GM19452 (cell line): ENCODE measurements at regions not wholly inside any gene's neighbourhood (a gene's known extent, or its start where the extent isn't known, plus 50 kb on each side); places are given as distances from the start of the nearest gene placed in this dataset.

Experiments used
- ATAC-seq: cut with Tn5 transposase; IDR thresholded peaks from one replicate; pipeline ENCODE4 v1.9.1; 2021; ENCODE audit not compliant: unreplicated experiment

GRCh38 chr15:69529961-69530633 lies 77.5 kb downstream of the RPLP1 start:
- ATAC-seq: no peak

- ATAC-seq: no peak
Measured at GRCh38 chr15:69530991-69531664, 78.5 kb downstream of the RPLP1 start.

DNA sequence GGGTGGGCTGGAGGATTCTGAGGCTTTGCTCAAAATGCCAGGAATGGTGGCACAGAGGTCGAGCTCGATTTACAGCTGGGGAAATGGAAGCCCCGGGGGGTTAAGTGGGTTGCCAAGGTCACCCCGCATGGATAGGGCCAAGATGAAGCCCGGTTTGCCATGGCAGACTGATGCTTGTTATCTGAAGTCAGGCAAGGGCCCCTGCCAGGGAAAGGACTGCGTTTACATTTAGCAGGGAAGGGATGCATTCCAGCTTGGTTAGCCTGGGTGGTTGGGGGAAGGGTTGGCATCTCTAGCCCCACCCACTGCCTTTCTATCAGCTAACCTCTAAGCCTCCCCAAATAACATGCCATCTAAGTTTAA lies 79.0 kb downstream of the RPLP1 start:
- no peak for ATAC-seq

DNA sequence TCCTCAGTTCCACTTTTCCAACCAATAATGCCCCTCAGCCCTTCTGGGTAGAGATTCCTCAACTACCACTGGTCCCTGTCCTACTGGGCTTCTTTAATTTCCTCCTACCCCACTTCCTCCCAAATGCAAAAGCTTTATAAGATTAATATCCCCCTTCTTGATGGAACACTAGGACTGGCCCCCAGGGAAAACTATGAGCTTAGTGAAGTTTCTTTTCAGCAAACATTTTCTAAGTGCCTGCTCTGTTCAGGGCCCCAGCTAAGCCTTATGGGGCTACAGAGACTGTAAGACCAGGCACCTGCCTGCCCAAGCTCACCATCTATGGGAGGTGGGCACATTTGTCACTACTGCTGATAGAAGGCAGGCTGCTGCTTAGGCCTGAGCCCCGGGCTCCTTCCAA lies 79.4 kb downstream of the RPLP1 start:
- ATAC-seq: no peak

GRCh38 chr15:69532856-69533255 lies 80.2 kb downstream of the RPLP1 start:
- ATAC-seq: no peak

- ATAC-seq: no peak
Measured at GRCh38 chr15:69533522-69533921, 80.9 kb downstream of the RPLP1 start.

DNA sequence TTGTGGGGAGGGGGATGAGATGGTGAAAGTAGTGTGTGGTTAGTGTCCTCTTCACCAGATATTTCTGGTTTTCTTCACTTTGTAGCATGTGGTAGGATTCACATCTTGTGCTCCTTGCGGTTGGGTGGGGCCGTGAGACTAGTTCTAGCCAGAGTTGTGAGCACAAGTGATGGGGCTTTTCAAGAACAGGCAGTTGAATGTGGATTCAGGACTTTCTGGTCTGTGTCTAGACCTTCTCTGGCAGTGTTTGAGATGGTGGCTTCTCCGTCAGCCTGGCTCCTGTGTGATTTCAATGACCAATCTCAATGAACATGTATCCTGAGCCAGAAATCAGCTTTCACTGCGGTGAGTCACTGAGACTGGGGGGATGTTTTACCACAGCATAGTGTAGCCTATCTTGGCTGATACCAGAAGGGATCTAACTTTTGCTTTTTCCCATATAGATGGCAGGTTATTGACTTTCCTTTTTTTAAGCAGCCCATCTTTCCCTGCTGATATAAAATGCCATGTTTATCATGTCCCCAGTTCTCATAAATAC lies 82.6 kb downstream of the RPLP1 start:
- ATAC-seq: no peak

- ATAC-seq: no peak
Measured at GRCh38 chr15:69535998-69536397, 83.4 kb downstream of the RPLP1 start.

DNA sequence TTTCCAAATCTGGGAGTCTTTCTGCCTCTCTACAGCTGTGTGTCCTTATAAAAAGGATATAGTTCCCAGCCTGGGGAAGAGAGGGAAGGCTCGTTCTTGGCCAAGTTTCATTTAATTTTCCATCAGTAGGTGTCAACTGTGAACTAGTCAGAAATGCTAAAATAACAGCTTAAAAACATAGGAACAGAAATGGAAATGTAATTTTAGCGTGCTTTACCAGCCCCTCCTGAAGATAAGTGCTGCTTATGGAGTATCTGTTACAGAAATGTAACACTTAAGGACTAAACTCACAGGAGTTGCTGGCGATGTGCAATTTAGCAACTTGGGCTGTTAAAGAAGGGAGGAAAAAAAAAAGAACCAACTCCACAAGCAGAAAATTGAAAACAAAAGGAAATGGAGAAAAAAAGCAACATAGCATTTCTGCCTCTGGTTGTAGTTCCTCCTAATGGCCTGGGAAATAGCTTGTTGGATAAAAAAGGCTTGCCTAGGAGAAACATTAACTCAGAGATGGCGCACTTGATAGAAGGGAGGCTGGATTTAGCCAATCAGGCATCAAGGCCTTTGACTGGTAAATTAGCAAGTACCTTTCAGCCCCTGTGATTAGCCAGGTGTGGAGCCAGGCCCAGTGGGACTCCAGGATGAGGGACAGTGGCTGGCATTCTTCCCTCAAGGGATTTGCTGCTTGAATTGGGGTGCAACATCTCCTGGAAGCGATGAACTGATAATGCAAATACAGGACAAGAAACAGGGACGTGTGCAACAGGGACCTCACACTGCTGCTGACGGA lies 84.3 kb downstream of the RPLP1 start:
- no peak for ATAC-seq

DNA sequence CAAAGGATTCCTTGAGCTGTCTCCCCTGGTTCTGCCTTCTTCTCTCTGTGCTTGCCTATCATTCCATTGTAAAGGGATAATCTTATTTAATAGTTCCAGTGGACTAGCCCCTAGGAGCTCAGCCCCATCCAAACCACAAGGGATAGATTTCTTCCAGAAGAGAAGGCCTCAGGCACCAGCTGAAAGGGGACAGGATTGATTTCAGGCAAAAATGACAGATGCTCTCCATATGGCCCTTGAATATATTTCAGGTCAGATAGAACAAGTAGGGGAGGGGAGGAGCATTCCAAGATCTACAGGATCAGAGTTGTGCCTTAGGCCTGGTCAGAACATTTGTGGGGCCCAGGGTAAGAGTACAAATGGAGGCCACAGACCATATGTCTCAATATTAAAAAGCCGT lies 85.3 kb downstream of the RPLP1 start:
- ATAC-seq: no peak

DNA sequence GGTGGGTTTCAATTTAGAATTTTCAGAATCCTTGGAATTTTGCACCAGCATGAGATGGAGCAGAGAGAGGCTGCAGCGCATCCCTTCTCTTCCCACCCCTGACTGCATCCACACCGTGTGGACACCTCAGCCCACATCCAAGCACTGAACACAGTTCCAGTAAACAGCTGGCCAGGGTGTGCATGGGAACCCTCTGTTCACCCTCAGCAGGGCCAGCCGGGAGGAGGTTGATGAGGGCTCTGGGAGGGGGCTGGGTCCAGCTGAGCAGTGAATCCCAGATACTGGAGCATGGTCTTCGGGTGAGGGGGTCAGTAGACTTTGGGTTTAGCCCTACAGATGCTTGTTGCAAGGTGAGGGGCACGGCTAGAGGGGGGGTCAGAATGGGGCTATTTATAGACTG lies 85.8 kb downstream of the RPLP1 start:
- no peak for ATAC-seq

DNA sequence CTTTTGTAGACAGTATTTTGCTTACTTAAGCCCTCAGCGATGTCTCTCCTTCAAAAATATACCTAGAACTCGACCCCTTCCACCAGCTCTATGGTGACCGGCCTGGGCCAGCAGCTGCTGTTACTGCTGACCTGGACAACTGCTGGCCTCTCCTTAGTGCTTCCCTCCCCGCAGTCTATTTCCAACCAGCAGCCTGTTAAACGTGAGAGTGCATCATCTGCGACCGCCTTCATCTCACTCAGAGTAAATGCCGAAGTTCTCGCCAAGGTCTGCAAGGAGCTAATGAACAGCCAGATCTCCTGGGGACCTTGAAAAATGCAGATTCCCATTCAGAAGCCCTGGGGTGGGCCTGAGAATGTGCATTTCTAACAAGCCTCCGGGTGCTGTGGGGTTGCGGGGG lies 86.7 kb downstream of the RPLP1 start:
- no peak for ATAC-seq

GRCh38 chr15:69540622-69541021 lies 88.0 kb downstream of the RPLP1 start:
- no peak for ATAC-seq

GRCh38 chr15:69542028-69542427 lies 89.4 kb downstream of the RPLP1 start:
- ATAC-seq: no peak

DNA sequence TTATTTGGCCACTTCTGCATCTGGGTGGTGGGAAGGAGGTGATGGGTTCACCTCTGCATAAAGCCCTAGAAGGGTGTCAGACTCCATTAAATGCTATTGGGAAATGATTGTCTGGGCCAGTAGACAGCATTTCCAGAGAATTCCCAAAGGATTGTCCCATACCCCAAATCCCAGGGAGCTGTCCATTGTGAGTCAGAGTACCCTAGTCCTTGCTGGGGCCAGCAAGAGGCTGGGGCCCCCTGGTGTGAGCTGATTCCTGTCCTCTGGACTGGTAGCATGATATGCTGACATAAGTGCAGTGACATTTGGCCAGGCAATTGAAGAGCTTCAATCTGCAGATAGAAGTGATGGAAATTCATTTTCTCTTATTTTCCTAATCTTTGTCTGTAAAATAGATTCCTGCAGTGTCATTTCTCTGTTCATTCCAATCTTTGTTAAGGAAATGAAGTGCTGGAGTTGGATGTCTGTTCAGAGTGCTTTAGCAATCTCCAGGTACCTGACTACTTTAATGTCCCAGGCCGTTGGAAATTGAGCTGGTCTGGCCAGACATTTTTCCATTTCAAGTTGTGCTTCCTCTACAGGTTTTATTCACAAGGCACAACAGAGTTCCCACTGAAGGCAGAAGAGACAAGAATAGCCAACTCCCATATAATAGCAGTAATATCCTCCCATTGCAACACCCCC lies 91.2 kb downstream of the RPLP1 start:
- ATAC-seq: no peak

DNA sequence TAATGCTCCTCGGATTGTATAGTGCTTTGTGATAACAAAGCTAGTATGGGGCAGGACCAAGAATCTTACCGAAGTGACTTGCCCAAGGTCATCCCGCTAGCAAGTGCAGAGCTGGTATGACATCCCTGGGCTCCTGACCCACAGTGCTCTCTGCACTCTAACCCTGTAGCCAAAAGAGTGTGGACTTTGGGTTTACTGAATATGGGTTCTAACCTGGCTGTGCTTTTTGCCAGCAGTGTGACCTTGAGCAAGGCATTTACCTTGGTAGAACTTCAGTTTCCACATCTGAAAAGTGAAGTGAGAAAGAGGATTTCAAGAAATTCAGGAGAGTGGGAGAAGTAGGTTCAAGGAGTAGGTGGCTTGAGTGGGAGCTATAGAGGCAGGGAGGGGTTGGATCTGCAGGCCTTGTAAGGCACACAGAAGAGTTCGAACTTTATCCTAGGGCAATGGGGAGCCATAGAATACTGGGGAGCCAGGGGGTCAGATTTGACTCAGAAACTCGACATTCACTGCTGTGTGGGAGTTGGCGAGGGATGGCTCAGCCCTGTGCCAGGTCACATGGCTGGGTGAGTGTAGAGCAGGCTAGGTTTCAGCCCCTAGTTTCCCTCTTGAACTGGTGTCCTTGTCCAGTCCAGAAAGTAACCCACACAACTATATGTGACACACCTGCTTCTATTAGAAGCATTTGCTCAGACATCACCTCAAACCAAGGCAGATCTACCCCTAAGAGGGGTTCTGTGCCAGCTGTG lies 91.9 kb downstream of the RPLP1 start:
- no peak for ATAC-seq

- ATAC-seq: no peak
Measured at GRCh38 chr15:69546182-69546581, 93.6 kb downstream of the RPLP1 start.

DNA sequence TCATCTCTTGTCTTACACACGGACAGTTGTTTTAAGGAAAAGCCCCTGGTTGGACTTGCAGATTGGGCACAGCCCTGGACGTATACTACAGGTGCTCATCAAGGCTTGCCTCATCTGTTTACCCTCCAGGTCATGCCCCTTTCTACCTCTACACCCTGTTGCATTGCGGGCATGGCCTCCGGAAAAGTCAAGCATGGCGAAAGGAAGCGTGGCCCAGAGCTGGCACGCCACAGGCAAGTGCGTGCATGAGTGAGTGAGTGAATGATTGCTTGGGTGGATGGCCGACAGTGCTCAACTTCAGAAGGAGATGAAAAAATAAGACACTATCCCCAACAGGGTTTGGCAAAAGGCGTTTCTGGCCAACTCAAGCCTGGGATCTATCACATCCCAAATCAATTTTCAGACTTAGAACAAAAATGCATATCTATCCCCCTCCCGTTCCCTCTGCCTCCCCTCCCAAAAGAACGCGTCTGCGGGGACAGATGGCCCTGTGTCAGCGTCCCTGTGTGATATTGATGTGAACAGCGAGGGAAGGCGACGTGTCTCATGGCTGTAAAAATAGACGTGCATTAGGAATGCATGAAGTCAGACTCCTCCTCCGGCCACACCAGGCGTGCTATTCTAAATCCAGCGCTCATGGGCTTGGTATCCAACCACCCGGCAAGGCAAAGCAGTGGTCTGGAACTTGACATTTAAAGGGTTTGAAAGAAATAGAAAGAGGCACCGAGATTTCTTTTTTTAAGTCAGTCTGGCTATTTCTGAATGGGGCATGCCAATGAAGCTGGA lies 96.0 kb downstream of the RPLP1 start:
- ATAC-seq: no peak

DNA sequence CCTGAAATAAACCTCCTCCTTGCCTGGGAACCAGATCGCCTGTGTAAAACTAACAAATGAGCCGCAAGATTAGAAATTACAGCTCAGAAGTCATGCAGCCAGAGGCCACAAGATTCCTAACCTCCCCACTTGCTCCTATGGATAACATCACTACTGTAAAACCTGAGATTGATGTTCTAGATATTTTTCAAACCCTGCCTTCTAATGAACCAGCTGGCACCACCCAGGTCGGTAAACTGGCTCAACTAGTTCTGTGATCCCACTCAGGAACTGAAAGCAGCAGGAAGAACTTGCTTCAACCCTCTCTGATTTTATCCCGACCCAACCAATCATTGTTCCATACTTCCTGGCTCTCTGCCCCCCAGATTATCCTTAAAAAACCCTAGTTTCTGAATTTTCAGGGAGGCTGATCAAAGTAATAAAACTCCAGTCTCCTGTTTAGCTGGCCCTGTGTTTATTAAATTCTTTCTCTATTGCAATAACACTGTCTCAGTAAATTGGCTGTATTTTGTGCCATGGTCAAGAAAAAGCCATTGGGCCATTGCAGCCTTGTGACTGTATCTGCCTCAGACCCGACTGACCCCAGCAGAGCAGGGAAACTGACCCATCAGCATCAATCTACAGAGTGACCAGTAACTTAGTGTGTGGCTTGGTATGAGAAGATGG lies 98.9 kb downstream of the RPLP1 start:
- ATAC-seq: no peak
